SK-N-SH (cell line): ENCODE measurements at regions not wholly inside any gene's neighbourhood (a gene's known extent, or its start where the extent isn't known, plus 50 kb on each side); places are given as distances from the start of the nearest gene placed in this dataset.

Source experiments
- CHD2 ChIP-seq: fragments of 150-350 bp; IDR thresholded peaks from 2 replicates; pipeline ENCODE4 v1.6.1; 2018; ENCODE audit warnings: low read length; ENCODE audit not compliant: partially characterized antibody
- GABPA ChIP-seq: IDR thresholded peaks from 2 replicates; pipeline ENCODE4 v1.4.0; 2012; ENCODE audit warnings: low read depth, mild to moderate bottlenecking
- JUND ChIP-seq: IDR thresholded peaks from 2 replicates; pipeline ENCODE4 v1.4.0; 2012
- NRF1 ChIP-seq: IDR thresholded peaks from 2 replicates; pipeline ENCODE4 v1.6.1; 2012; ENCODE audit warnings: low read depth, mild to moderate bottlenecking, low read length
- POLR2AphosphoS5 ChIP-seq: IDR thresholded peaks from 2 replicates; pipeline ENCODE4 v1.6.1; 2012; ENCODE audit warnings: low read depth, low read length
- RFX5 ChIP-seq: IDR thresholded peaks from 2 replicates; pipeline ENCODE4 v1.6.1; 2012; ENCODE audit warnings: mild to moderate bottlenecking, improper control_type of control experiment, low read length
- RXRA ChIP-seq: IDR thresholded peaks from 2 replicates; pipeline ENCODE4 v1.4.0; 2012; ENCODE audit warnings: low read depth, mild to moderate bottlenecking, borderline replicate concordance
- TAF1 ChIP-seq: IDR thresholded peaks from 2 replicates; pipeline ENCODE4 v1.6.1; 2012; ENCODE audit warnings: low read depth, mild to moderate bottlenecking, low read length, moderate library complexity, borderline replicate concordance
- TF ChIP-seq, protein P1 (sequence below): fragments of 200-600 bp; sonication (generic); IDR thresholded peaks from 2 replicates; pipeline ENCODE4 v1.6.1; 2017; ENCODE audit warnings: antibody characterized with exemption, mild to moderate bottlenecking, moderate library complexity
- TF ChIP-seq, protein P2 (sequence below): IDR thresholded peaks from 2 replicates; pipeline ENCODE4 v1.6.1; 2012; ENCODE audit warnings: mild to moderate bottlenecking, low read depth, low read length, moderate library complexity
- TF ChIP-seq, protein P3 (sequence below): fragments of 150-350 bp; IDR thresholded peaks from 2 replicates; pipeline ENCODE4 v1.6.1; 2017; ENCODE audit warnings: antibody characterized with exemption, low read length, low read depth, borderline replicate concordance
- TF ChIP-seq, protein P4 (sequence below): IDR thresholded peaks from 2 replicates; pipeline ENCODE4 v1.4.0; 2012; ENCODE audit warnings: low read depth

DNA sequence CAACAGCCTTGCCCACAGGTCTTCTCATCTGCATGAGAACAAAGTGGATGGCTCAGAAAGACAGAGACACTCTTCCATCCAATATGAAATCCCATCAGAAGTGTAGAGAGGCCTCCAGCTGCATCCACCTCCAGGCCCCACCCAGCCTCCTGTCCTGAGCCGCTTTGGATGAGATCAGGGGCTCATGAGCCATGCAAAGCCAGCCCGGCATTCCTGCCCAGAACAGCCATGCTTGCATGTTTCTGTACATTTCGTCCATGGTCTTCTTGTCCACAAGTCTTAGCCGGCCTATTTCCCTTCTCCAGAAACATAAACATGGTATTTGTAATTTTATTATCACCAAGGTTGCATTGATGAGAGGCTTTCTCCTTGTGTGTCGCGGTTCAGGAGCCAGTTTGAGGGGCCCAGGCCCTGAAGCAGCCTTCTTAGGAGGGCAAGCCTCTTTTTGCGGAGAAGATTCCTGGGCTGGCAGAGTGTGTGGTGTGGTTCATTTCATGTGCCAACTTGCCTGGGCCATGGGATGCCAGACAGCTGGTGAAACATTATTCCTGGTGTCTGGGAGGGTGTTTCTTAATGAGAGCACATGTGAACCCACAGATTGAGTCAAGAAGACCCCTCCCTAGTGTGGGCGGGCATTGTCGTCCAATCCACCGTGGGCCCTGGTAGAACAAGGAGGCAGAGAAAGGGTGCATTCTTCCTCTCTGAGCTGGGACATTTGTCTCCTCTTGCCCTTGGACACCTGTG is 928.9 kb downstream of the TBC1D22A start:
- TF ChIP-seq, protein P1, sequence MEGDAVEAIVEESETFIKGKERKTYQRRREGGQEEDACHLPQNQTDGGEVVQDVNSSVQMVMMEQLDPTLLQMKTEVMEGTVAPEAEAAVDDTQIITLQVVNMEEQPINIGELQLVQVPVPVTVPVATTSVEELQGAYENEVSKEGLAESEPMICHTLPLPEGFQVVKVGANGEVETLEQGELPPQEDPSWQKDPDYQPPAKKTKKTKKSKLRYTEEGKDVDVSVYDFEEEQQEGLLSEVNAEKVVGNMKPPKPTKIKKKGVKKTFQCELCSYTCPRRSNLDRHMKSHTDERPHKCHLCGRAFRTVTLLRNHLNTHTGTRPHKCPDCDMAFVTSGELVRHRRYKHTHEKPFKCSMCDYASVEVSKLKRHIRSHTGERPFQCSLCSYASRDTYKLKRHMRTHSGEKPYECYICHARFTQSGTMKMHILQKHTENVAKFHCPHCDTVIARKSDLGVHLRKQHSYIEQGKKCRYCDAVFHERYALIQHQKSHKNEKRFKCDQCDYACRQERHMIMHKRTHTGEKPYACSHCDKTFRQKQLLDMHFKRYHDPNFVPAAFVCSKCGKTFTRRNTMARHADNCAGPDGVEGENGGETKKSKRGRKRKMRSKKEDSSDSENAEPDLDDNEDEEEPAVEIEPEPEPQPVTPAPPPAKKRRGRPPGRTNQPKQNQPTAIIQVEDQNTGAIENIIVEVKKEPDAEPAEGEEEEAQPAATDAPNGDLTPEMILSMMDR, result no peak
- TF ChIP-seq CHD2 (no peak), GABPA (no peak), RFX5 (no peak), RXRA (no peak), TAF1 (no peak), POLR2AphosphoS5 (no peak), NRF1 (no peak), JUND (no peak)
- TF ChIP-seq, protein P2, sequence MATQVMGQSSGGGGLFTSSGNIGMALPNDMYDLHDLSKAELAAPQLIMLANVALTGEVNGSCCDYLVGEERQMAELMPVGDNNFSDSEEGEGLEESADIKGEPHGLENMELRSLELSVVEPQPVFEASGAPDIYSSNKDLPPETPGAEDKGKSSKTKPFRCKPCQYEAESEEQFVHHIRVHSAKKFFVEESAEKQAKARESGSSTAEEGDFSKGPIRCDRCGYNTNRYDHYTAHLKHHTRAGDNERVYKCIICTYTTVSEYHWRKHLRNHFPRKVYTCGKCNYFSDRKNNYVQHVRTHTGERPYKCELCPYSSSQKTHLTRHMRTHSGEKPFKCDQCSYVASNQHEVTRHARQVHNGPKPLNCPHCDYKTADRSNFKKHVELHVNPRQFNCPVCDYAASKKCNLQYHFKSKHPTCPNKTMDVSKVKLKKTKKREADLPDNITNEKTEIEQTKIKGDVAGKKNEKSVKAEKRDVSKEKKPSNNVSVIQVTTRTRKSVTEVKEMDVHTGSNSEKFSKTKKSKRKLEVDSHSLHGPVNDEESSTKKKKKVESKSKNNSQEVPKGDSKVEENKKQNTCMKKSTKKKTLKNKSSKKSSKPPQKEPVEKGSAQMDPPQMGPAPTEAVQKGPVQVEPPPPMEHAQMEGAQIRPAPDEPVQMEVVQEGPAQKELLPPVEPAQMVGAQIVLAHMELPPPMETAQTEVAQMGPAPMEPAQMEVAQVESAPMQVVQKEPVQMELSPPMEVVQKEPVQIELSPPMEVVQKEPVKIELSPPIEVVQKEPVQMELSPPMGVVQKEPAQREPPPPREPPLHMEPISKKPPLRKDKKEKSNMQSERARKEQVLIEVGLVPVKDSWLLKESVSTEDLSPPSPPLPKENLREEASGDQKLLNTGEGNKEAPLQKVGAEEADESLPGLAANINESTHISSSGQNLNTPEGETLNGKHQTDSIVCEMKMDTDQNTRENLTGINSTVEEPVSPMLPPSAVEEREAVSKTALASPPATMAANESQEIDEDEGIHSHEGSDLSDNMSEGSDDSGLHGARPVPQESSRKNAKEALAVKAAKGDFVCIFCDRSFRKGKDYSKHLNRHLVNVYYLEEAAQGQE, result no peak
- TF ChIP-seq, protein P3, sequence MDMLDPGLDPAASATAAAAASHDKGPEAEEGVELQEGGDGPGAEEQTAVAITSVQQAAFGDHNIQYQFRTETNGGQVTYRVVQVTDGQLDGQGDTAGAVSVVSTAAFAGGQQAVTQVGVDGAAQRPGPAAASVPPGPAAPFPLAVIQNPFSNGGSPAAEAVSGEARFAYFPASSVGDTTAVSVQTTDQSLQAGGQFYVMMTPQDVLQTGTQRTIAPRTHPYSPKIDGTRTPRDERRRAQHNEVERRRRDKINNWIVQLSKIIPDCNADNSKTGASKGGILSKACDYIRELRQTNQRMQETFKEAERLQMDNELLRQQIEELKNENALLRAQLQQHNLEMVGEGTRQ, result no peak
- TF ChIP-seq, protein P4, sequence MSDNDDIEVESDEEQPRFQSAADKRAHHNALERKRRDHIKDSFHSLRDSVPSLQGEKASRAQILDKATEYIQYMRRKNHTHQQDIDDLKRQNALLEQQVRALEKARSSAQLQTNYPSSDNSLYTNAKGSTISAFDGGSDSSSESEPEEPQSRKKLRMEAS, result no peak
